Type B pancreatic cell (in vitro differentiated cells): ENCODE measurements at regions not wholly inside any gene's neighbourhood (a gene's known extent, or its start where the extent isn't known, plus 50 kb on each side); places are given as distances from the start of the nearest gene placed in this dataset.

Source experiments
- DNase-seq: peaks from one replicate; pipeline ENCODE4 v3.0.0; 2021; ENCODE audit warnings: mixed read lengths; ENCODE audit not compliant: unreplicated experiment; ENCODE audit errors: extremely low spot score
- H3K27ac Mint-ChIP-seq: 2 replicates; pipeline ENCODE4 v1.8.0; 2021; ENCODE audit warnings: mild to moderate bottlenecking, mixed read lengths
- H3K27me3 Mint-ChIP-seq: 2 replicates; pipeline ENCODE4 v1.8.0; 2021; ENCODE audit warnings: mixed read lengths
- H3K36me3 Mint-ChIP-seq: 2 replicates; pipeline ENCODE4 v1.8.0; 2021; ENCODE audit warnings: mixed read lengths
- H3K4me1 Mint-ChIP-seq: one replicate; pipeline ENCODE4 v1.8.0; 2021; ENCODE audit warnings: mixed read lengths; ENCODE audit not compliant: unreplicated experiment
- H3K4me3 Mint-ChIP-seq: 2 replicates; pipeline ENCODE4 v1.8.0; 2021; ENCODE audit warnings: mild to moderate bottlenecking, mixed read lengths
- H3K9me3 Mint-ChIP-seq: 2 replicates; pipeline ENCODE4 v1.8.0; 2021; ENCODE audit warnings: mixed read lengths
- CTCF ChIP-seq: fragments of 200-600 bp; sonication (generic); conservative IDR thresholded peaks from 2 replicates; pipeline ENCODE4 v1.5.0; 2021; ENCODE audit warnings: antibody characterized with exemption, mild to moderate bottlenecking

DNA sequence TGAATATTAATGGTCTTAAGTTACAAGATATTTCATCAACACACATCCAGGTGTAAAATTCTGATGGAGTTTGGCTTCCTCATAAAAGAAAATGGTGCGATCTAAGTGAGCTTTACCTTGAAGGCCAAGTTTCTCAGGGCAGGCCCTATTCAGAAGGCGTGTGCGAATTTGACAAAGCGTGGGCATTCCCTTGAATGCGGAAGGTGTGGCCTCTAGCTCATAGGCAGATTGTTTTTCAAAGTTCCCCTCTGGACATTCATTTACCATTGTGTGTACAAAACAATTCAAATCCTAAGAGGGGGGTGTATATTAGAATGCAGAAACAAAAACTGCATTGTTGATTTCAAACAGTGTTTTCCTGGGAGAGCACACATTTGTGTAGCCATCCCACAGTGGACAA is 411.9 kb upstream of the PKN2 start:
- Mint-ChIP-seq H3K36me3 (no peaks in the 10 kb centered on the region), H3K9me3 (peaks cover 5% of the 10 kb centered on the region), H3K27me3 (no peaks in the 10 kb centered on the region), H3K27ac (no peak overlapping the region), H3K4me3 (no peak overlapping the region), H3K4me1 (no peaks in the 10 kb centered on the region)
- no peak for DNase-seq
- no peak for TF ChIP-seq CTCF

DNA sequence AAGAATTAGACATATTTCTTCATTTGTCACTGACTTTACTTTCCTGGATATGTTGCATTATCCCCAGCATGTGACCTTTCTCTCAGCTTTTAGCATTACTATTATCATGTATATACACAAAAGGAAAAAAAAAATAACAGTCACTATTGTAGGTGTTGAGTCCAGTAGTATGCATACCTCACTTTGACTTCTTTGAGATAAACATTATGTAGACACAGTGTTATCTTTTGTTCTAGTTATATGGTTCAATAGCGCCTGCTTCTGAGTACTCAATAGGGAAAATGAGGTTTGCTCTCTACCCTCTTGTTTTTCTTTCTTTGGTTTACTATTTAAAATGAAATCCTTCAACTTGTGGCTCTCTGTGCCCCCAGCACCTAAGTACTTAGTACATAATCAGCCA is 409.6 kb upstream of the PKN2 start:
- Mint-ChIP-seq H3K4me3 (no peak overlapping the region), H3K9me3 (peaks cover 5% of the 10 kb centered on the region), H3K36me3 (no peaks in the 10 kb centered on the region), H3K27ac (no peak overlapping the region), H3K27me3 (no peaks in the 10 kb centered on the region), H3K4me1 (no peaks in the 10 kb centered on the region)
- DNase-seq, result no peak
- TF ChIP-seq CTCF, result no peak

GRCh38 chr1:88275259-88275862 is 408.7 kb upstream of the PKN2 start:
- TF ChIP-seq CTCF, result no peak
- no peak overlapping the region for H3K27ac Mint-ChIP-seq
- peaks cover 5% of the 10 kb centered on the region for H3K9me3 Mint-ChIP-seq
- no peak for DNase-seq
- no peak overlapping the region for H3K4me3 Mint-ChIP-seq
- H3K27me3 Mint-ChIP-seq, result no peaks in the 10 kb centered on the region
- no peaks in the 10 kb centered on the region for H3K36me3 Mint-ChIP-seq
- no peaks in the 10 kb centered on the region for H3K4me1 Mint-ChIP-seq

DNA sequence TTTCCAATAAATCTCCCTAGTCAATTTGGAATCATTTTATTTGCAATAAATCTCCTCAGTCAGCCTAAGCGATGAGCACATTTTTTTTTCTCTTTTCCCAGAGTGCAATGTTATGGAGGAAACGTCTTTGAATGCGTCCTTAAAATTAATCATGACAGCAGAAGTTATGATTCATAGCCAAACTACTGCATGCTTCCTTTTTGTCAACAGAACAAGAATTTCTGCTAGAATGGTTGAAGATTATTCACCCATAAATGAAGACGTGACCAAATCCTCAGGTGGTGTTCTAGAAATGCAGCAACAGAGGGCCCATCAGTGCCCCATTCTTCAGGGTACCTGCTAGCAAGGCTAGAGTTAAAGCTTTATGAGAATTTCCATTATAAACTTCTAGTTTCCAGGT is 407.9 kb upstream of the PKN2 start:
- DNase-seq, result no peak
- Mint-ChIP-seq H3K27ac (peak overlapping the region; percentile 20), H3K9me3 (peaks cover 5% of the 10 kb centered on the region), H3K4me1 (no peaks in the 10 kb centered on the region), H3K27me3 (no peaks in the 10 kb centered on the region), H3K4me3 (no peak overlapping the region), H3K36me3 (no peaks in the 10 kb centered on the region)
- TF ChIP-seq CTCF, result no peak

- Mint-ChIP-seq H3K4me1 (no peaks in the 10 kb centered on the region), H3K27ac (no peak overlapping the region), H3K27me3 (no peaks in the 10 kb centered on the region), H3K36me3 (no peaks in the 10 kb centered on the region), H3K4me3 (no peak overlapping the region), H3K9me3 (no peaks in the 10 kb centered on the region)
- no peak for DNase-seq
- no peak for TF ChIP-seq CTCF
These were observed 400.0 kb upstream of the PKN2 start for GRCh38 chr1:88284066-88284465.
